ENCODE measurements at regions not wholly inside any gene's neighbourhood (a gene's known extent, or its start where the extent isn't known, plus 50 kb on each side); places are given as distances from the start of the nearest gene placed in this dataset.

- WGBS (ENCODE audit: insufficient coverage) = 83% methylated on average over 1 of the region's 1 CpG
Observed at GRCh38 chr20:12372557-12372956, 454.9 kb downstream of the BTBD3 start.

GRCh38 chr20:12375967-12376366, 458.3 kb downstream of the BTBD3 start:
- no peaks in the 10 kb centered on the region for H3K27me3 ChIP-seq (replicated peaks in 1 of 4; ENCODE audit: control extremely low read depth in 1 of 4, control insufficient read depth in 3 of 4, insufficient read depth in 4 of 4, low read length in 3 of 4)
- H2AFZ ChIP-seq (ENCODE audit: insufficient read depth, low read depth, low read length, poor library complexity, severe bottlenecking) = no peak overlapping the region
- no peak overlapping the region for H3K4me2 ChIP-seq (replicated peaks; ENCODE audit: low read depth, low read length, poor library complexity, severe bottlenecking)
- POLR2A ChIA-PET = no interaction called here
- ATAC-seq (ENCODE audit: low read depth) (no peak), DNase-seq (no peak)
- H3K36me3 ChIP-seq (replicated peaks in 1 of 2; ENCODE audit: control extremely low read depth in 1 of 2, control insufficient read depth in 1 of 2, extremely low read depth in 1 of 2, insufficient read depth in 2 of 2, low read length in 1 of 2) = no peaks in the 10 kb centered on the region
- CTCF ChIA-PET = no interaction called here
- no peaks in the 10 kb centered on the region for H4K20me1 ChIP-seq (ENCODE audit: control insufficient read depth, insufficient read depth, low read length, poor library complexity, severe bottlenecking)
- no peaks in the 10 kb centered on the region for H3K9me3 ChIP-seq (ENCODE audit: control extremely low read depth in 1 of 3, control insufficient read depth in 2 of 3, insufficient read depth in 1 of 3, low read length in 2 of 3)
- H3K4me1 Mint-ChIP-seq = no peaks in the 10 kb centered on the region
- no peak overlapping the region for H3K27ac ChIP-seq (ENCODE audit: low read length in 2 of 2)
- H3K4me3 Mint-ChIP-seq = no peak overlapping the region
- intact Hi-C loops (cut with micrococcal nuclease) = no loop called here
- H3K27ac Mint-ChIP-seq = no peak overlapping the region
- no peaks in the 10 kb centered on the region for H3K9me3 Mint-ChIP-seq (ENCODE audit: insufficient read depth)
- no peak overlapping the region for H3K4me3 ChIP-seq (ENCODE audit: control extremely low read depth in 1 of 5, extremely low read depth in 1 of 5, insufficient read depth in 1 of 5, low read depth in 2 of 5, low read length in 4 of 5)
- no peak overlapping the region for H3K9ac ChIP-seq (ENCODE audit: low read length)
- TF ChIP-seq CTCF (IDR thresholded peaks at IDR 0.05) (no peak), EZH2 (IDR thresholded peaks at IDR 0.05; ENCODE audit: borderline replicate concordance, insufficient read depth, low read depth, low read length, poor library complexity, severe bottlenecking) (no peak)
- no peaks in the 10 kb centered on the region for H3K4me1 ChIP-seq (ENCODE audit: control insufficient read depth in 2 of 2, insufficient read depth in 2 of 2, low read length in 2 of 2)
- no peaks in the 10 kb centered on the region for H3K27me3 Mint-ChIP-seq
- no peaks in the 10 kb centered on the region for H3K79me2 ChIP-seq (ENCODE audit: control insufficient read depth, insufficient read depth, low read length)

More at GRCh38 chr20:12372557-12372956, 454.9 kb downstream of the BTBD3 start:
- ChIA-PET POLR2A (no interaction called here), CTCF (no interaction called here)
- no peaks in the 10 kb centered on the region for H3K9me3 ChIP-seq (ENCODE audit: control extremely low read depth in 1 of 3, control insufficient read depth in 2 of 3, insufficient read depth in 1 of 3, low read length in 2 of 3)
- H3K27ac ChIP-seq (ENCODE audit: low read length in 2 of 2) = no peak overlapping the region
- H3K27me3 ChIP-seq (replicated peaks in 1 of 4; ENCODE audit: control extremely low read depth in 1 of 4, control insufficient read depth in 3 of 4, insufficient read depth in 4 of 4, low read length in 3 of 4) = no peaks in the 10 kb centered on the region
- no peak overlapping the region for H3K4me3 Mint-ChIP-seq
- TF ChIP-seq EZH2 (IDR thresholded peaks at IDR 0.05; ENCODE audit: borderline replicate concordance, insufficient read depth, low read depth, low read length, poor library complexity, severe bottlenecking) = no peak
- no peak for TF ChIP-seq CTCF (IDR thresholded peaks at IDR 0.05)
- ATAC-seq (ENCODE audit: low read depth) = no peak
- H3K79me2 ChIP-seq (ENCODE audit: control insufficient read depth, insufficient read depth, low read length) = no peaks in the 10 kb centered on the region
- H2AFZ ChIP-seq (ENCODE audit: insufficient read depth, low read depth, low read length, poor library complexity, severe bottlenecking) = no peak overlapping the region
- intact Hi-C loops (cut with micrococcal nuclease) = no loop called here
- H3K27me3 Mint-ChIP-seq = no peaks in the 10 kb centered on the region
- H3K27ac Mint-ChIP-seq = no peak overlapping the region
- DNase-seq = no peak
- no peak overlapping the region for H3K9ac ChIP-seq (ENCODE audit: low read length)
- no peak overlapping the region for H3K4me3 ChIP-seq (ENCODE audit: control extremely low read depth in 1 of 5, extremely low read depth in 1 of 5, insufficient read depth in 1 of 5, low read depth in 2 of 5, low read length in 4 of 5)
- no peaks in the 10 kb centered on the region for H3K36me3 ChIP-seq (replicated peaks in 1 of 2; ENCODE audit: control extremely low read depth in 1 of 2, control insufficient read depth in 1 of 2, extremely low read depth in 1 of 2, insufficient read depth in 2 of 2, low read length in 1 of 2)
- H4K20me1 ChIP-seq (ENCODE audit: control insufficient read depth, insufficient read depth, low read length, poor library complexity, severe bottlenecking) = no peaks in the 10 kb centered on the region
- H3K4me1 Mint-ChIP-seq = no peaks in the 10 kb centered on the region
- no peaks in the 10 kb centered on the region for H3K4me1 ChIP-seq (ENCODE audit: control insufficient read depth in 2 of 2, insufficient read depth in 2 of 2, low read length in 2 of 2)
- no peak overlapping the region for H3K4me2 ChIP-seq (replicated peaks; ENCODE audit: low read depth, low read length, poor library complexity, severe bottlenecking)
- H3K9me3 Mint-ChIP-seq (ENCODE audit: insufficient read depth) = no peaks in the 10 kb centered on the region

Measured in B cell (primary cell).